Inferior parietal cortex (tissue), 1 donor: ENCODE measurements at regions not wholly inside any gene's neighbourhood (a gene's known extent, or its start where the extent isn't known, plus 50 kb on each side); places are given as distances from the start of the nearest gene placed in this dataset.

Experiments used
- DNase-seq: peaks from one replicate; pipeline ENCODE4 v3.0.0-alpha.2; 2016; ENCODE audit errors: extremely low spot score

GRCh38 chr10:59085711-59086502 lies 90.5 kb upstream of the PHYHIPL start:
- DNase-seq = no peak

GRCh38 chr10:59087486-59087885 lies 89.0 kb upstream of the PHYHIPL start:
- no peak for DNase-seq

DNA sequence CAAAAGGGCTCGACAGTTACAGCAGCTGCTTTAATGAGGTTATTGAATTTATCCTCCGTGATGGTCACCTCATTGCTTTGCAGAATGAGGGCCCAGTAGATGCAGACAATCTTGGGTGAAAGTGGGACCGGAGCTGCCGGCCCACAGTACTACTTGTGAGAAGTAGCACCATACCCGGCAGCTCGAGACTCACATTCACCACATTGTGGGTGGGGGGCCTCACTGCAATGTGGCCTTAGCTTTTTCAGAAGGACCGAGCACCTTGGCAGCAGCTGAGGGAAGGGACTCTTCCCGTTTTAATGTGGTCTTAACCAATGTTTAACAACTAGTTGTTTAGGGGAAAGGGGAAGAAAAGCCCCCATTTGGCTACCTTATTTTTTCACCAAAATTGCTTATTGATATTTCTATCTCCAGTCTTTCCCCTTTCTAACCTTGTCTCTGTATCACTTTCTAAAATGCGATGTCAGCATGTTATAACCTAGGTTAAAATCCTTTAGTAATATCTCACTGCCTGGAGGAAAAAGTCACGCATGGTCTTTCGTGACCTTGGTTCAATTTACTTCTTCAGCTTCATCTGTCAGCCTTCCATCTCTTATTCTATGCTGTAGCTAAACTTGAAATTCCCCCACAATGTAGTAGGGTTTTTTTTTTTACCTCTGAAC lies 87.4 kb upstream of the PHYHIPL start:
- no peak for DNase-seq

DNA sequence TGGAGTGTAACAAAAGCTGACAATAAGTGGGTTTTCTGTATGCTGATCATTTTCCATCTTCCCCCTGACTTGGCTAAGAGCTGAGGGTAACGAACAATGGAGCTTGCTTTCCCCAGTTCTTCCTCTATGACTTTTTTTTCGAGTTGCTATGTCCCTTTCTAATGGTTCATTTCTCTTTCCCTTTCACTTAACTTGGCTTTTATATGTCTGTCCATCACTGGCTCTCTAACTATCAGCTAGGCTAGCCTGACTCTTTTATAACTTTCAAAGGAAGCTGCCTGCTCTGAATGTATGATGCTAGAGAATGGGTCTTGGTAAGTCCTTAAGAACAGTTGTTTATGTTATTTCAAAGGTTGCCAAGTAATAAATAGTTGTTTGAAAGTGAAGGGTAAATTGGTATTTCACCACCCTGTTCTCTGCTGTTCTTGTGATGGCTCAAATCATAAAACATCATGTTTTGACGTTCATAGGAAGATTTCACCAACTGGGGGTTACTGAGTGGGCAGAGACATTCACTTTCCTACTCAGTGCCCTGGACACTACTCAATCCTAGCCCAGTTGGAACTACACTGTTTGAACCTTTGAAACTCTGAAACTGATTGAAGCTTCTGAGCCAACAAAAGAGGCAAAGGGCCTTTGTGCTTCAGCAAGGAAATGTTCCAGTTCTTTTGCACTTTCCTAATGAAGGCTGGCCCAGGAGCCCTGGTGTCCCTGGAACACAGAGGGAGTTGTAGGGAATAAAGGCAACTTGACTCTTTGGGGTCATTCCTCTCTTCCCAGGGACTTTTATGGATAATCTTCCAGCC lies 85.4 kb upstream of the PHYHIPL start:
- no peak for DNase-seq

GRCh38 chr10:59093461-59093860 lies 83.0 kb upstream of the PHYHIPL start:
- DNase-seq = no peak

- DNase-seq = no peak
These were observed 79.8 kb upstream of the PHYHIPL start for GRCh38 chr10:59096631-59097030.

DNA sequence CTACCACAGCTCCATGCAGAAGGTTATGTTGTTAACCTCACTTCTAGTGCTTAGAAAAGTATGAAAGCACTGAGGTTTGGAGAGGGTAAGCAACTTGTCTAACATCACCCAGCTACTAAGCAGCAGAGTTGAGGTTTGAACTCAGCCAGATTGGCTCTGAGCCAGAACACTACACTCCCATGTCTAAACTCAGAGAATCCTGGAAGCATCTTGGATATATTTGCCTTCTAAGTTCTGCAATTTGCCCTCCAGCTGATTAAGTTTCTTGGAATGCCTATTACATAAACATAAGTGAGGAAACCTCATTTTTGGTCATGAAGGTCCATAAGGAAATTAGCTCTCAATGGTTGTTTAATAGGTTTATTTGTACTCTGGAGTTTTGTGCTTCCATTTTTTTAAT lies 78.1 kb upstream of the PHYHIPL start:
- no peak for DNase-seq

DNA sequence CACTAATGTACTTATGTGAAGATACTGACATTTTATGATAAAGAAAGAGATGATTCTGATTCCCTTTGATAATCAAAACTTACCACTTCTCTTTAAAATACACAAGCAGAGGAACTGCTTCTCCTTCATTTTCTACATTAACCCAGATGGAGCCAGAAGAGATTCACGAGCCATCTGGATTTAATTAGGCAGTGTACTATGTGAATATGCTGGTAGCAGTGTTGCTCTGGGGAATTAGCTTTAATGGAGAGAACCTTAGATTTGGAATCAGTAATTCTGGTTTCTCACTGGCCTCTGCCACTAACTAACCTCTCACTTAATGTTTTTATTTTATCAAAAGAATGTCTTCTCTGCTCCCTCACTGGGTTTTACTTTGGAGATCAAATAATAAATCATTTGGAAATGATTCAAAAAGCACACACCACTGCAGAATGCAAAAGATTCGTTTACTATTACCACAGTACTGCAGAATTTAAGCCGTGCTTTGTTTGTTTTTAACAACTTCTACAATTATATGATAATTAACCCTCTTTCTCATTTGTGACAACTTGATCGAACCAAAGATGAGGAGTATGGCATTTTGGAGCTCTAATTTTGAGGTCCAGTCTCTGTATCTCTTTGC lies 77.5 kb upstream of the PHYHIPL start:
- no peak for DNase-seq

DNA sequence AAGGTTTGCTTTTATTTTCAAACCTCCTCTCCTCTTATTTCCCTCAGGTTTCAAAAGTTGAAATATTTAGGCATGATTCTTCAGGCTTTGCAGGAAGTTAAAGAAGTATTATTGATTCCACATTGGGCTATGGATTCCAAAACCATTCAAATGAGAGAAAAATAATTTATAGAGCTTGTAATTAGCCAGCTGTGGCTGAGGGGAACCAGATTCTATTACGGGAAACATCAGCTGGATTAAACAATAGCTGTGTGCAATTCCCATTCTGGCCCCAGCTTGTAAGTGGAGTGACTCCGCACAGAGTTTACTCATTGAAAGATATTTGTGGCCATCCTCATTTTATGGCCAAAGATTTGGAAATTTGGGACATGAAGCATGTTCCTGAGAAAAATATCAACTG lies 77.0 kb upstream of the PHYHIPL start:
- no peak for DNase-seq

DNA sequence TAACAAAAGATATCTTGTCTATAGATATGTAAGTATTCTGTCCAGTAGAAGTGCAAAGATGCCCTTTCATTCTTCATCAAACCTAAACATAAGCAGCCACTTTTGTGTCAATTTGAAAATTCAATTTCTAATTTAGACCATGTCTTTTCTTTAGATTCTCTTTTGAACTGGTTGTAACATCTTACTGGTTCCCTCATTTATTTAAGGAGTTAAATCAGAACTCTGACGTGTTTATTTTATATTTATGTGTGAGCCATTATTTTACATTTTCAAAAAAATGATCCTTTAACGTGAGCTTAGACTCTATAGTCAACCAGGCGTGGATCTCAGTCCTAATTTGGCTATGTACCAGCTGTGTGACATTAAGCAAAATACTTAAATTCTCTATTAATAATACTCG lies 74.0 kb upstream of the PHYHIPL start:
- DNase-seq = no peak

DNA sequence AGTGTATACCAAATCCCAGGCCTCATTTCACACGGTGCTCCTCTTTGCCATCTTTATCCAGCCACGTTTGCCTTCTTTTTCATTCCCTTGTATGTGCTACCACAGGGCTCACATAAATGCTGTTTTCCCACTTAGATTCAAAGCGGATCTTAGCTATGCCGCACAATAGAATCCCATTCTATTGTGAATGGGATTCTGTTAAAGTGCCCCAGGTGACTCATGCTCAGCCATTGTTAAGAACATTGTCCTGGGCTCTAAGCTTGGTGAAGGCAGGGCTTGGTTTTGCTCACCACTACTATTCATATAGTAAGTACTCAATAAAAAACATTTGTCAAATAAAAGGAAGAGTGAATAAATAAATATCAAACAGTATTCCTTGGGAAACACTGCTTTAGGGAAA lies 72.3 kb upstream of the PHYHIPL start:
- no peak for DNase-seq

DNA sequence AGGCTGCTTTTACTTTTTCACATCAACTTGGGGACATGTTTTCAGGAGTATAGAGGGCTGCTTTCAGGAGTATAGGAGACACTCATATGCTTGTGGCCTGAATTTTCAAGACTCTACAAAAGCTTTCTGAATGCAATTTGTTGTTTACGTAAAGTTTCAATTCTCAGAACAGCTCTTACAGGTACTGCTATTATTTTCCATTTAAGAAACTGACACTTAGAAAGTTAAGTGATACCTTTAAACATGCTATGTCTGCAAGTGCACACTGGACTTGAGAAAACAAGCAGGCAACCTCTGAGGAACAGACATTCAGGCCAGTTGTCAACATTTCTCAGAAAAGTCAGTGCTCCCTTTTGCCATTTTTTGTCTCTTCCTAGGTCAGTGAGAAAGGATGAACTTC lies 70.0 kb upstream of the PHYHIPL start:
- DNase-seq = no peak

DNA sequence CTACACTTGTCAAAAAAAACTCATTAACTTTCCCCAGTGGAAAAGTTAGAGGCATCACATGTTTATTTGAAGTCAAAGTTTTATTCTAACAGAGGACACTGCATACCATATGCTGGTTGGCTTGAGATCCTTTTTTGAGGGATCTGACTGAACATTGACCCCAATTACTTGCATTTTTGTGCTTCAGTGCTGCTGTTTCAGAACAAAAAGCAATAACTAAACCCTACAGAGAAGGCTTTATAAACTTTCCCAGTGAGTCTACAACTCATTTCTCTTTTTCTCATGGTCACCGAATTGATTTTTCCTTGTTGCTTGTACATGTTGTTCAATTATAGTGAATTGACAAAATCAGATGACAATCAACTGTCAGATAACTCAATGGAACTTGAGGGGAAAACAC lies 69.3 kb upstream of the PHYHIPL start:
- DNase-seq = no peak

DNA sequence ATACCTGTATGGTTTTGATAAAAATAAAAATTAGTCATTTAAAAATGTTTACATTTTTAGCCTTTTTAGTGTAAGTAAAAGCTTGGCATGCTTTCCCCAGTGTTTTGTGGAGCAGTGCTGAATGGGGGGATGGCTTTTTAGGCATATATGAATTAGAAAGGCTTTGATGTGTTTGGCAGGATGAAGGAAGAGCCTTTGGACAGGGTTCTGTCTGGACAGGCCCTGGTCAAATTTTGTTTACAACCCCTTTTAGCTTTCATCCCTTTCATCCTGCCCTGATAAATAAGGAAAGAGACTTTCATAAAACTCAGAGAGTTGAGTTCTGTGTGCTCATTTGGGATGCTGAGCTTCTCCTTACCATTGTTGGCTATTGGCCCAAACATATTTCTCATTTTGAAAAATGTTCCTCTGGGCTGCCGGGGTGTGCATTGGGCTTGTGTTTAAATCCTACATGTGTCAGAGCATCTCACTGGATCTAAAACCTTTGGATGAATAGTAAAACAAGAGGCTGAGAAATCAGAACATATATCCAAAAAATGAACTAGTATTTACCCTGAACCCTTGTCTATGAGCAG lies 68.1 kb upstream of the PHYHIPL start:
- no peak for DNase-seq

DNA sequence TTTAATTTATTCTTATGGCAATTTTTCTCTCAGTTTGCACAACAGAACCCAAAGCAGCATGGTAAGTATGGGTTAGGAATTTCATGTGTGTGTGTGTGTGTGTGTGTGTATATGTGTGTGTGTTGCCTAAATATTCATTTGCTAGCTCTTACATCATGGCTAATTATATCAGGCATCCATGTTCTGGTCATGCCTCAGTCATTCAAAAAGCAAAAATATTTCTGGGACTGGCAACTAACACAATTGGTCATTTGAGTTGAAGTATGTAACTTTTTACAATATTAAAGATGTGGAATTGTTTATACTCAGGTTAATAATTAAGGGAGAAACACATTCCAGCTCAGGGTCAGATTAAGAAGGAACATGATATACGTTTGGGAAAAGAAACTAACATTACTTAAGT lies 67.6 kb upstream of the PHYHIPL start:
- no peak for DNase-seq

- DNase-seq = no peak
These were observed 66.6 kb upstream of the PHYHIPL start for GRCh38 chr10:59109826-59110225.

GRCh38 chr10:59124187-59124586 lies 52.3 kb upstream of the PHYHIPL start:
- DNase-seq = no peak

DNA sequence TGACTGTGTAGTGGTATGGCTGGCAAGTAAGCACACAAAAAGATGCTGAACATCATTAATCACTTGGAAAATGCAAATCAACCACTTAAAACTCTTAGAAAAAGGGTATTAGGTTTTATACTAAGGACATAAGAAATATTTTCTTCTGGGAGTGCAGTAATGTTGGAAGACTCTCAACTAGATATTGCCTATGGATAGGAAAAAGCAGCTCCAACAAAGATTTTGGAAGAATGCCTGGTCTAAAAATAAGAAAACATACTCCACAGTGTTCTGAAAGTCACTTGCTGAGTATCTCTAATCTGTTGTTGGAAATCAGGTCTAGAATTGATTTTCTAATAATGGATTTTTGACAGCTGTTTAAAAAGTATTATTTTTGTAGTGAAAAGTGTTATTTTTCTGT lies 50.8 kb upstream of the PHYHIPL start:
- no peak for DNase-seq

DNA sequence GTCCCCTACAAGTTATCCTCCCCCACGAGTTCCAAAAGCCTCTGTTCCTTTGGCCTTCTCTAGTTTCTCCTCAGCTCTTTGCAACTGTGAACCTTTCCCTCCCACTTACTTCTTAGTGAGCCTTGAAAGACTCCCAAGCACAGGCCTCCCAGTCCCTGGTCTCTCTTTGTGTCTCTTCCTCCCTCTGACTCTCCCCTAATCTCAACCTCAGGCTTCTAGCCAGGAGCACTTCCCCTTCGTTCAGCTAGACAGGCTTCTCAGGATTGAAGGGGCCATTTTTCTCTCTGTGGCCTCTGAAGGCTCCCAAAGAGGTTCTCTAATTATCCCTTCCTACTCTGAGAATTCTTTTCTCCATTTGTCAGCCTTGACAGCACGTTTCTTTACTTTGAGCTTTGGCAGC lies 50.2 kb upstream of the PHYHIPL start:
- no peak for DNase-seq
